Bronchial epithelial cell (primary cell): ENCODE measurements at regions not wholly inside any gene's neighbourhood (a gene's known extent, or its start where the extent isn't known, plus 50 kb on each side); places are given as distances from the start of the nearest gene placed in this dataset.
A peak's percentile ranks its signal among the peaks of the same experiment; 100 is the strongest.

Source experiments
- DNase-seq: peaks from one replicate; pipeline ENCODE4 v3.0.0-alpha.2; 2010; ENCODE audit warnings: low read depth
- FAIRE-seq: peaks from 2 replicates; lab custom pipeline; 2011; peaks lifted over from hg19 to GRCh38; lab: Jason Lieb, UNC
- H3K27me3 ChIP-seq: 2 replicates; pipeline ENCODE4 v1.5.1; 2011; ENCODE audit warnings: low read length; ENCODE audit not compliant: control insufficient read depth, insufficient read depth
- H3K36me3 ChIP-seq: 2 replicates; pipeline ENCODE4 v1.5.1; 2011; ENCODE audit warnings: low read length; ENCODE audit not compliant: control insufficient read depth, insufficient read depth
- H3K4me3 ChIP-seq: 2 replicates; pipeline ENCODE4 v1.5.1; 2011; ENCODE audit warnings: mild to moderate bottlenecking, low read depth, low read length, control low read depth
- TF ChIP-seq, protein P1 (sequence below): IDR thresholded peaks from 2 replicates; pipeline ENCODE4 v1.5.1; 2011; ENCODE audit warnings: mild to moderate bottlenecking, moderate library complexity, low read length, control low read depth, inconsistent platforms; ENCODE audit not compliant: insufficient read depth, severe bottlenecking

DNA sequence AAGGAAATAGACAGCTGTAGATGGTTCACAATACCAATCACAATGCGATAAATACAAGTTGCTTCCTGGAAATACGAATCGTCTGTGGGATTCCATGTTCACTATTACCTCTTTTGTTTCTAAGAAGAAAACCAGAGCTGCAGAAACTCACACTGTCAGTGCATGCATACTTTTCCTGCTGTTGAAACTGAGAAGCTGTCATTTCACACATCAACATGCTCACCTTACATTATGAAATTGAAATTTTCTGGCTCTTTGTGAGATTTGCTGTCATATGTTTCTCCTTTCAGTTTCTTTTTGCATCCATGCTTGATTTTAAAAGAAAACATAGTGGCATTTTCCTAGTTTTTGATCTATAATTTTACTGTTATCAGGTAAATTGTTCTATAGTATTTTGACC lies 418.3 kb upstream of the HTR2C start:
- H3K4me3 ChIP-seq, result no peak overlapping the region
- no peak for DNase-seq
- no peak for FAIRE-seq
- no peaks in the 10 kb centered on the region for H3K36me3 ChIP-seq
- no peaks in the 10 kb centered on the region for H3K27me3 ChIP-seq
- TF ChIP-seq, protein P1, sequence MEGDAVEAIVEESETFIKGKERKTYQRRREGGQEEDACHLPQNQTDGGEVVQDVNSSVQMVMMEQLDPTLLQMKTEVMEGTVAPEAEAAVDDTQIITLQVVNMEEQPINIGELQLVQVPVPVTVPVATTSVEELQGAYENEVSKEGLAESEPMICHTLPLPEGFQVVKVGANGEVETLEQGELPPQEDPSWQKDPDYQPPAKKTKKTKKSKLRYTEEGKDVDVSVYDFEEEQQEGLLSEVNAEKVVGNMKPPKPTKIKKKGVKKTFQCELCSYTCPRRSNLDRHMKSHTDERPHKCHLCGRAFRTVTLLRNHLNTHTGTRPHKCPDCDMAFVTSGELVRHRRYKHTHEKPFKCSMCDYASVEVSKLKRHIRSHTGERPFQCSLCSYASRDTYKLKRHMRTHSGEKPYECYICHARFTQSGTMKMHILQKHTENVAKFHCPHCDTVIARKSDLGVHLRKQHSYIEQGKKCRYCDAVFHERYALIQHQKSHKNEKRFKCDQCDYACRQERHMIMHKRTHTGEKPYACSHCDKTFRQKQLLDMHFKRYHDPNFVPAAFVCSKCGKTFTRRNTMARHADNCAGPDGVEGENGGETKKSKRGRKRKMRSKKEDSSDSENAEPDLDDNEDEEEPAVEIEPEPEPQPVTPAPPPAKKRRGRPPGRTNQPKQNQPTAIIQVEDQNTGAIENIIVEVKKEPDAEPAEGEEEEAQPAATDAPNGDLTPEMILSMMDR, result no peak

DNA sequence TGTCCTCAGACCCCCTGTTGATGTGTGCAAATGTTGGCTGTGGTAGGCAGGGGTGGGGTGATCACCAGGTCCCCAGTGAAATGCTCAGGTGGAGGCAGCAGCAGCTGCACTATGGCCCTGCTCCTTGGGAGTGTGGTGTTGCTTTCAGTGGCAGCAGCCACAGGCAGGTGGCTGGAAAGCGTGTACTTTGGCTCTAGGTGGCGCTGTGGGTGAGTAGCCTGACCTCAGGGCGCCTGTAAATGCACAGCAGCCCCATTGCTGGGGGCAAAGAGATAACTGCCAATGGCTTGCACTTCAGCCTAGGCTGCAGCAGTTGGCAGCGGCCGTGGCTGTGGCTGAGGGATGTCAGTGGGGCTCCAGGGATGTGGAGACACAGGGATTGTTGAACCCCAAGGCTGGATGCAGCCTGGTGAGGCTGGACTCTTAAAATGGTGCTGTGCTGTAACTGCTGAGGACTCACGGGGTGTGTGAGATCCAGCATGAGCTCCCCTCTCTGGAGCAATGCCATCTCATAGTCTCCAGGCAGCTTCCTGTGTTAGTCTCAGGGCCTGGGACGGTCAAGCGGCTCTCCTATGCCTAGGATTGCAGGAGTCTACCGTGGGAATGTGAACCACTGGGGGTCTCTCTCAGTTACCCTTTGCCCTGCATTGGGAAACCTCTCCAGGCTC lies 421.7 kb upstream of the HTR2C start:
- TF ChIP-seq, protein P1, result no peak
- FAIRE-seq (no peak), DNase-seq (no peak)
- H3K4me3 ChIP-seq, result no peak overlapping the region
- H3K27me3 ChIP-seq, result no peaks in the 10 kb centered on the region
- no peaks in the 10 kb centered on the region for H3K36me3 ChIP-seq

DNA sequence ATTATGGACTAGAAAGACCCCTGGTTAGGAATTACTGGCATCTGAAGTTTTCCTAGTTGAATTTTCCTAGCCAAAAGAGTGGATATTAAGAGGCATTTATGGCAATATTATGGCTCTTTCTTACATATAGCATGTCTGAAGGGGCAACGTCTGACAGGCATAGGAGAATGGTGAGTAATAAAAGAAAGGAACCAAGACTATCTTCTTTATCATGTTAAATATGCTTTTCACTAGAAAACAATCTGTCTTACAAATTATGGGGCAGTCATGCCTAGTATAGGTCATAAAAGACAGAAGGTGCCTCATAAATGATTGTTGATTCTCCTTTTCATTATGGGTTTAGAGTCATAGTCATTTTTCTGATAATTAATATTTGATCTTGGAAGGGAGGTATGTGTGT lies 431.1 kb upstream of the HTR2C start:
- Histone ChIP-seq H3K4me3 (no peak overlapping the region), H3K36me3 (no peaks in the 10 kb centered on the region), H3K27me3 (no peaks in the 10 kb centered on the region)
- FAIRE-seq, result no peak
- no peak for DNase-seq
- TF ChIP-seq, protein P1, result no peak

DNA sequence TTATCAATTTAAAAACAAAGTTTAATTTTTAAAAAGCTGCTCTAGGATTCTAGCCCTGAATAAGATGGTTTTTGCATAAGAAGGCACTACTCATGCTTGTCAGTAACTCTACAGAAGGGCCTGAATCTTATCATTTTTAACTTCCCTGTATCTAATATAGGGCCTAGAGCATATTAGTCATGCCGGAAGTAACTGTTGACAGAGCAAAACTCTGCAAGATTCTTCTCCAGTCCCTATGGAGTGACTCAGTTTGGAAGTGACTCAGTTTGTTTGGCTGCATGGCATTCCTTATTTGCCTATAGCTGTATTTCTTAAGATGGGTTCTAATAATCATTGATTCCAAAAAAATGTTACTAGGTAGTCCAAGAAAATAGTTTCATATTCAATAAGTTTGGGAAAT lies 431.8 kb upstream of the HTR2C start:
- H3K4me3 ChIP-seq, result no peak overlapping the region
- FAIRE-seq (no peak), DNase-seq (peak; percentile 65)
- TF ChIP-seq, protein P1, result no peak
- H3K36me3 ChIP-seq, result no peaks in the 10 kb centered on the region
- no peaks in the 10 kb centered on the region for H3K27me3 ChIP-seq

DNA sequence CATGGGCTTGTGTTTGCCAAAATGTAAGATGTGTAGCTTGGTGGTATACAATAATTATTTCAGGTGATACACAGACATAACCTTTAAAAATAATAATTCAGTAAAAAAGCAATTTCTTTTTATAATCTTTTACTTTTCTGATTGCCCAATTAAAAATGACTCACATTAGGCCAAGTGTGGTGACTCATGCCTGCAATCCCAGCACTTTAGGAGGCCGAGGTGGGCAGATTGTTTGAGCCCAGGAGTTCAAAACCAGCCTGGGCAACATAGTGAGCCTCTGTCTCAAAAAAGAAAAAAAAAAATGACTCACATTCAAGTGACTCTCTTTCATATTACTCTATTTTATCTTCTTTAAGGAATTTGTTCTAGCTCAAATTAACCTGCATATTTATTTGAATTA lies 449.4 kb upstream of the HTR2C start:
- peak; percentile 37 for DNase-seq
- FAIRE-seq, result no peak
- no peak overlapping the region for H3K4me3 ChIP-seq
- H3K36me3 ChIP-seq, result no peaks in the 10 kb centered on the region
- TF ChIP-seq, protein P1, result no peak
- H3K27me3 ChIP-seq, result no peaks in the 10 kb centered on the region
